ENCODE measurements at regions not wholly inside any gene's neighbourhood (a gene's known extent, or its start where the extent isn't known, plus 50 kb on each side); places are given as distances from the start of the nearest gene placed in this dataset.
A peak's percentile ranks its signal among the peaks of the same experiment; 100 is the strongest.

GRCh38 chrX:20455001-20455400 is 188.3 kb upstream of the RPS6KA3 start:
- no peak for DNase-seq (ENCODE audit: low read depth)
- no peak overlapping the region for H3K4me3 ChIP-seq (ENCODE audit: control insufficient read depth, low read depth, low read length)
- no peak for TF ChIP-seq CTCF (IDR thresholded peaks at IDR 0.05; ENCODE audit: control insufficient read depth, insufficient read depth, low read depth, low read length, missing control alignments)

DNA sequence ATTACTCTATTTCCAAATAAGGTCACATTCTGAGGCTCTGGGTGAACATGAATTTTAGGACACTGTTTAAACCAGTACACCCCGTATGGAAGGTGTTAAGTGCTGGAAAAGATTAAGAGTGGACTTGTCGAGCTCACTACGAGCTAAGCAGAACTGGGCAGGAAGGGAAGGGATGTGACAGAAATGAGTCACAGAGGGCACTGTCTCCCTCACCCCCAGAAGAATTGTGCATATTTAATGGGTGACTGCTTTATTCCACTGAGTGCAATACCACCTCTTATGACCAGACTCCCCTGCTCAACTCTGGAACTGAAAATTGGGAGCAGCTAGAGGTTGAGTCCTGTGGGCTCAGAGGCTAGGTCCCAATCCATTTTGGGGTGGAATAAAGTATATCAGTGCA is 187.4 kb upstream of the RPS6KA3 start:
- TF ChIP-seq CTCF (IDR thresholded peaks at IDR 0.05; ENCODE audit: control insufficient read depth, insufficient read depth, low read depth, low read length, missing control alignments): no peak
- no peak overlapping the region for H3K4me3 ChIP-seq (ENCODE audit: control insufficient read depth, low read depth, low read length)
- no peak for DNase-seq (ENCODE audit: low read depth)

DNA sequence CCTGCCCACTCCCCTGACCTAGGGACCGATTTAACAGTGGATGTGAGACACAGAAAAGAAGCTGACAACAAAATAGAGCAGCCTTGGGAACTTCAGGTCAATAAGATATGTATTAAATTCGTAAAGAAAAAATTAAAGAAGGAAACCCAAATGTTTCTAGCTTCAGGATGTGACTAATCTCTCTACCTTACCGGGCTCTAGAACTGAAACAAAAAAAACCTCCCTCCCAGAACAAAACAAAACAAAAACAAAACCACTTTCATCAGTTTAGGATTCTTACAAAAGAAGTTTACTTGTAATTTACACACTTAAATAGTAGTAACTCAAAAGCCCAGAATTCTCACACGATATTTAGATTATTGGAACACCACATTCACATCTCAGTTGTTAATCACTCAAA is 185.8 kb upstream of the RPS6KA3 start:
- no peak overlapping the region for H3K4me3 ChIP-seq (ENCODE audit: control insufficient read depth, low read depth, low read length)
- DNase-seq (ENCODE audit: low read depth): no peak
- no peak for TF ChIP-seq CTCF (IDR thresholded peaks at IDR 0.05; ENCODE audit: control insufficient read depth, insufficient read depth, low read depth, low read length, missing control alignments)

DNA sequence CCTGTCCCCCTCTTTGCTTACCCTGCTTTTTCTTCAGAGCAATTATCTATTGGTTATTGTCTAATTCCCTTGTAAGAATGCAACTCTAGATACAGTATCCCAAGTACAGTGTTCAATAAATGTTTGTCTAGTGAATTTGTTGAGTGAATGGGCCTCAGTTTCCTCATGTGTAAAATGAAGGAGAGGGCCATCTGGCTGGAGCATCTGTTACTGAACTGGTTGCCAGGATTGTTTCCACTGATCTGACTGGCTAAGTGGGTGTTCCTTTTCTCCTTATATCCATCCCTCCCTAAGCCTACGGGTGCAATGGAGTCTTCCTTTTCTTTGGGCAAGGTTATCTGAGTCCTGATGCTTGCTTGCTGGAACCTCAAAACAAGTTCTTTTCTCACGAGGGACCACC is 185.2 kb upstream of the RPS6KA3 start:
- DNase-seq (ENCODE audit: low read depth): no peak
- no peak for TF ChIP-seq CTCF (IDR thresholded peaks at IDR 0.05; ENCODE audit: control insufficient read depth, insufficient read depth, low read depth, low read length, missing control alignments)
- no peak overlapping the region for H3K4me3 ChIP-seq (ENCODE audit: control insufficient read depth, low read depth, low read length)

DNA sequence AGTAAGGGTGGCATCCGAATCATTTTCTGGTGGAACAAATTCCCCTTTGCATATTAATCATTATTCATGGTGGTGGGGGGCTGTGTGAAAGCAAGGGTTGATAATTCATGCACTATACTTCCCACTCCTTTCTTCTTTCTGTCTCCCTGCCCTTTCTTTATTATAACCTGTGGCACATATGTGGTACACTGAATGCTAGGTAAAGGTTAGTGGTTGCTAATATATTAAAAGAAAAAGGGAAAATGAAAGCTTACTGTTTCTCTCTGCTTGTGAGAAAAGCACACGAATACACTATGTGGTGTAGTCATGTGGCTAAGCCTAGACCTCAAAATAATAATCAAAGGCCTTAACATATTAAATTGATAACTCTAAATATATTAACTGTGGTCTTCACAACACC is 178.4 kb upstream of the RPS6KA3 start:
- TF ChIP-seq CTCF (IDR thresholded peaks at IDR 0.05; ENCODE audit: control insufficient read depth, insufficient read depth, low read depth, low read length, missing control alignments): no peak
- no peak overlapping the region for H3K4me3 ChIP-seq (ENCODE audit: control insufficient read depth, low read depth, low read length)
- no peak for DNase-seq (ENCODE audit: low read depth)

GRCh38 chrX:20442597-20442996 is 175.9 kb upstream of the RPS6KA3 start:
- no peak overlapping the region for H3K4me3 ChIP-seq (ENCODE audit: control insufficient read depth, low read depth, low read length)
- TF ChIP-seq CTCF (IDR thresholded peaks at IDR 0.05; ENCODE audit: control insufficient read depth, insufficient read depth, low read depth, low read length, missing control alignments): peak; percentile 66
- peak; percentile 50 for DNase-seq (ENCODE audit: low read depth)

- DNase-seq (ENCODE audit: low read depth): no peak
- no peak overlapping the region for H3K4me3 ChIP-seq (ENCODE audit: control insufficient read depth, low read depth, low read length)
- no peak for TF ChIP-seq CTCF (IDR thresholded peaks at IDR 0.05; ENCODE audit: control insufficient read depth, insufficient read depth, low read depth, low read length, missing control alignments)
These were observed 174.4 kb upstream of the RPS6KA3 start for GRCh38 chrX:20441123-20441522.
